BLaER1 treated with 17β-estradiol and CSF1 and Interleukin-3, amounts not matched to agents 10 nM and 100 nM (cell line): ENCODE measurements at regions not wholly inside any gene's neighbourhood (a gene's known extent, or its start where the extent isn't known, plus 50 kb on each side); places are given as distances from the start of the nearest gene placed in this dataset.
A peak's percentile ranks its signal among the peaks of the same experiment; 100 is the strongest.

ENCODE experiments used
- H3K27ac ChIP-seq, 11 experiments: shearing (Covaris generic); formaldehyde crosslinking; 2 replicates each; pipeline ENCODE4 v1.8.1; 2022
- H3K27me3 ChIP-seq, 11 experiments: shearing (Covaris generic); formaldehyde crosslinking; 2 replicates each; pipeline ENCODE4 v1.8.1; 2022
- H3K36me3 ChIP-seq, 11 experiments: shearing (Covaris generic); formaldehyde crosslinking; 2 replicates each; pipeline ENCODE4 v1.8.1; 2022
- H3K4me1 ChIP-seq, 10 experiments: shearing (Covaris generic); formaldehyde crosslinking; 2 replicates each; pipeline ENCODE4 v1.8.1; 2022
- H3K4me2 ChIP-seq, 11 experiments: shearing (Covaris generic); formaldehyde crosslinking; 2 replicates each; pipeline ENCODE4 v1.8.1; 2022
- H3K4me3 ChIP-seq, 10 experiments: shearing (Covaris generic); formaldehyde crosslinking; 2 replicates each; pipeline ENCODE4 v1.8.1; 2022
- H3K9ac ChIP-seq, 11 experiments: shearing (Covaris generic); formaldehyde crosslinking; 2 replicates each; pipeline ENCODE4 v1.8.1; 2022
- H3K9me3 ChIP-seq, 11 experiments: shearing (Covaris generic); formaldehyde crosslinking; replicated peaks in 1 of 11; 2 replicates each; pipeline ENCODE4 v1.8.1; 2022
- H4K20me1 ChIP-seq, 11 experiments: shearing (Covaris generic); formaldehyde crosslinking; 2 replicates each; pipeline ENCODE4 v1.8.1; 2022
- Cebpa-rat ChIP-seq, 11 experiments: shearing (Covaris generic); IDR thresholded peaks; 2 replicates each; pipeline ENCODE4 v1.8.1; 2022

GRCh38 chr13:105370011-105370650 is 1165.3 kb downstream of the EFNB2 start:
- H3K4me3 ChIP-seq, result no peak overlapping the region
- 0 out of 22 replicates have a peak, but pooled peaks cover 0 to 6% (median 0%) of the 10 kb centered on the region in 11 experiments for H3K9me3 ChIP-seq
- no peak overlapping the region for H3K27ac ChIP-seq
- no peak overlapping the region for H3K9ac ChIP-seq
- no peaks in the 10 kb centered on the region for H3K27me3 ChIP-seq
- peaks cover 0 to 6% (median 0%) of the 10 kb centered on the region in 10 experiments; a peak in 1 of 20 replicates for H3K4me1 ChIP-seq
- no peak for TF ChIP-seq Cebpa-rat (IDR thresholded peaks at IDR 0.05)
- H4K20me1 ChIP-seq, result no peaks in the 10 kb centered on the region
- H3K36me3 ChIP-seq, result no peaks in the 10 kb centered on the region
- no peak overlapping the region for H3K4me2 ChIP-seq

- Histone ChIP-seq H3K36me3 (no peaks in the 10 kb centered on the region), H3K9me3 (0 out of 22 replicates have a peak, but pooled peaks cover 0 to 6% (median 0%) of the 10 kb centered on the region in 11 experiments), H3K4me1 (peaks cover 0 to 19% (median under 1%) of the 10 kb centered on the region in 10 experiments; a peak in 8 of 20 replicates), H3K4me3 (no peak overlapping the region), H3K9ac (no peak overlapping the region), H4K20me1 (no peaks in the 10 kb centered on the region), H3K4me2 (no peak overlapping the region), H3K27me3 (no peaks in the 10 kb centered on the region), H3K27ac (no peak overlapping the region)
- TF ChIP-seq Cebpa-rat (IDR thresholded peaks at IDR 0.05), result no peak
Measured at GRCh38 chr13:105368781-105369180, 1166.7 kb downstream of the EFNB2 start.

- Histone ChIP-seq H4K20me1 (no peaks in the 10 kb centered on the region), H3K4me2 (no peak overlapping the region), H3K9ac (no peak overlapping the region), H3K9me3 (no peaks in the 10 kb centered on the region), H3K27me3 (no peaks in the 10 kb centered on the region), H3K4me3 (no peak overlapping the region), H3K36me3 (no peaks in the 10 kb centered on the region), H3K4me1 (peaks cover 0 to 29% (median 6%) of the 10 kb centered on the region in 10 experiments; a peak in 9 of 20 replicates), H3K27ac (no peak overlapping the region)
- no peak for TF ChIP-seq Cebpa-rat (IDR thresholded peaks at IDR 0.05)
Measured at GRCh38 chr13:105365831-105366230, 1169.6 kb downstream of the EFNB2 start.

- Histone ChIP-seq H3K9me3 (no peaks in the 10 kb centered on the region), H3K4me3 (no peak overlapping the region), H3K4me1 (peaks cover 0 to 29% (median 6%) of the 10 kb centered on the region in 10 experiments; a peak in 9 of 20 replicates), H3K27ac (no peak overlapping the region), H3K27me3 (no peaks in the 10 kb centered on the region), H3K4me2 (no peak overlapping the region), H4K20me1 (no peaks in the 10 kb centered on the region), H3K9ac (no peak overlapping the region), H3K36me3 (no peaks in the 10 kb centered on the region)
- no peak for TF ChIP-seq Cebpa-rat (IDR thresholded peaks at IDR 0.05)
Measured at GRCh38 chr13:105365021-105365550, 1170.4 kb downstream of the EFNB2 start.

DNA sequence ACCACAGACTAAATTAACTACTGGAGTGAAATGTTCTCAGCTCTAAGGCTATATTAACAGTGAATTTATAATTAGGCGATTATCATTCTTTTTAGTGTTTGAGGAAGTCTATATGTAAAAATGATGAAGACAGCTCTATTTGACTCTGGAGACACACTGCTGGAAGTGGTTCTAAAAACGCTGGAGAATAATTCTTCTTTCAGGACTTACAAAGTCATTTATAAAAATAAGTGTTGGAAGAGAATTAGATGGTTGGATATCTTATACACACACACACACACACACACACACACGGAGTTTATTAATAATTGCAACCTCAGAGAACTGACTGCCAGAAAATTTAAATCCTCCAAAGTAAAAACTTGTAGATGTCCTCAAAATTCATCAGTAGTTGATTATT is 1171.3 kb downstream of the EFNB2 start:
- H3K9ac ChIP-seq, result peak overlapping the region in 1 of 11 experiments; percentile 37; a peak in 1 of 22 replicates
- H3K4me1 ChIP-seq, result peaks cover 0 to 29% (median 6%) of the 10 kb centered on the region in 10 experiments; a peak in 9 of 20 replicates
- TF ChIP-seq Cebpa-rat (IDR thresholded peaks at IDR 0.05), result no peak
- H3K27ac ChIP-seq, result peak overlapping the region in 2 of 11 experiments; percentile 4 to 15; a peak in 1 of 22 replicates
- H3K36me3 ChIP-seq, result no peaks in the 10 kb centered on the region
- peak overlapping the region in 3 of 11 experiments; percentile 17 to 77 (median 67); a peak in 5 of 22 replicates for H3K4me2 ChIP-seq
- H3K9me3 ChIP-seq, result no peaks in the 10 kb centered on the region
- no peaks in the 10 kb centered on the region for H4K20me1 ChIP-seq
- no peak overlapping the region; a peak in 1 of 20 replicates for H3K4me3 ChIP-seq
- H3K27me3 ChIP-seq, result no peaks in the 10 kb centered on the region

- Histone ChIP-seq H3K27me3 (no peaks in the 10 kb centered on the region), H3K4me3 (no peak overlapping the region; a peak in 2 of 20 replicates), H3K9me3 (peaks cover 0 to 6% (median 0%) of the 10 kb centered on the region in 11 experiments; a peak in 2 of 22 replicates), H3K9ac (peak overlapping the region in 1 of 11 experiments; percentile 37; a peak in 2 of 22 replicates), H4K20me1 (no peaks in the 10 kb centered on the region), H3K4me2 (peak overlapping the region in 8 of 11 experiments; percentile 7 to 77 (median 24); a peak in 10 of 22 replicates), H3K4me1 (peaks cover 0 to 29% (median 6%) of the 10 kb centered on the region in 10 experiments; a peak in 9 of 20 replicates), H3K27ac (peak overlapping the region in 2 of 11 experiments; percentile 4 to 15; a peak in 2 of 22 replicates), H3K36me3 (no peaks in the 10 kb centered on the region)
- TF ChIP-seq Cebpa-rat (IDR thresholded peaks at IDR 0.05), result no peak
Measured at GRCh38 chr13:105363261-105364190, 1171.9 kb downstream of the EFNB2 start.

DNA sequence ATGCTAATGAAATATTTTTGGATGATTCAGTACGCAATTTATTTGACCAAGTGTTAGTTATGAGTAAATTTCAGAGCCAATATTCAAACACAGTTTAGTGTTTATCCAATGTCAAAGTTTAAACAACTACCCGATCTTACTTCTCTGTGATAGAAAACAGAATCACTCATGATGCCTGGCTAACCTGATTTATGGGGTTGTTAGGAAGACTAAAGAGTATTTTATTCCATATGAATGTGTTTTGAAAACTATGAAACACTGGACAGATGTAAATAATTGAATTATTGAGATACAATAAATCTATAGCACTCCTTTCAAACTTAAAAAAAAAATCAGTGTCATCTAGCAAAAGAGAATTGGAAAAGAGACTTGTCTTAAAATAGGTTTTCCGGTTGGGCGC is 1181.8 kb downstream of the EFNB2 start:
- no peaks in the 10 kb centered on the region for H3K4me1 ChIP-seq
- H3K4me3 ChIP-seq, result no peak overlapping the region
- H3K9me3 ChIP-seq, result peaks cover 0 to 6% (median 0%) of the 10 kb centered on the region in 11 experiments; a peak in 2 of 22 replicates
- TF ChIP-seq Cebpa-rat (IDR thresholded peaks at IDR 0.05), result no peak
- H3K27ac ChIP-seq, result no peak overlapping the region
- no peaks in the 10 kb centered on the region for H4K20me1 ChIP-seq
- H3K27me3 ChIP-seq, result no peaks in the 10 kb centered on the region
- H3K36me3 ChIP-seq, result no peaks in the 10 kb centered on the region
- H3K4me2 ChIP-seq, result no peak overlapping the region
- H3K9ac ChIP-seq, result no peak overlapping the region

DNA sequence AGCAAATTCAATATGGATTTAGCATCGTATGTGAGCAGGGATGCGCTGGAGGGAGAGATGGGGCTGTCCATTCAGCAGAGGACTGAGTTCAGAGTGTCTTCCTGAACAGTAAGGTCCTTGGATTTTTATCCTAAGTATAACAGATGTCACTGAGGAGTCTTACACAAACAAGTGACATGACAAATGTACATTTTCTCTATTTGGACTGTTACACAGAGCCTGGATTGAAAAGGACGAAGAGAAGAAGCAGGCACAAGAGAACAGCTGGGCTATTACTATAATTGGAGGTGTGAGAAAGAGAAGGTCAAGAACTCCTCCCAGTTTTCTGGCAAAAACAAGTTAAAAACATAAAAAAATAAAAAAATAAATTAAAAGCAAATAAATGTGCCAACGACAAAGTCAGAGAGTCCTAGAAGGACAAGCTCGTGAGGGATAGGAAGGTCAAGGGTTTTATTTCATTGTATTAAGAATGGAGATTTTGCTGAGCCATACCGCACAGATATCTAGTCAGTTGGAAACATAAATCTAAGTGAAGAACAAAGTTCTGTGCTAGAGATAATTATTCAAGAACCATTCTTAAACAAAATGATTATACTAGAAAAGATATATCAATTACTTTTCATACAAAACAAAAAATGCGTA is 1186.3 kb downstream of the EFNB2 start:
- Histone ChIP-seq H3K4me2 (no peak overlapping the region), H3K4me1 (no peaks in the 10 kb centered on the region), H3K36me3 (no peaks in the 10 kb centered on the region), H4K20me1 (no peaks in the 10 kb centered on the region), H3K4me3 (no peak overlapping the region), H3K9me3 (no peaks in the 10 kb centered on the region), H3K27me3 (no peaks in the 10 kb centered on the region), H3K9ac (no peak overlapping the region), H3K27ac (no peak overlapping the region)
- TF ChIP-seq Cebpa-rat (IDR thresholded peaks at IDR 0.05), result no peak
